ENCODE measurements at regions not wholly inside any gene's neighbourhood (a gene's known extent, or its start where the extent isn't known, plus 50 kb on each side); places are given as distances from the start of the nearest gene placed in this dataset.

- DNase-seq (ENCODE audit: low read depth) = no peak
- no peak overlapping the region for H3K4me3 ChIP-seq (ENCODE audit: low read length)
- no peak for TF ChIP-seq CTCF (conservative IDR thresholded peaks at IDR 0.05; ENCODE audit: low read depth, low read length)
Measured at GRCh38 chr15:98051734-98052133, 91.2 kb downstream of the ARRDC4 start.

- DNase-seq (ENCODE audit: low read depth) = no peak
- TF ChIP-seq CTCF (conservative IDR thresholded peaks at IDR 0.05; ENCODE audit: low read depth, low read length) = no peak
- no peak overlapping the region for H3K4me3 ChIP-seq (ENCODE audit: low read length)
Measured at GRCh38 chr15:98057453-98057852, 97.0 kb downstream of the ARRDC4 start.

- DNase-seq (ENCODE audit: low read depth) = no peak
- TF ChIP-seq CTCF (conservative IDR thresholded peaks at IDR 0.05; ENCODE audit: low read depth, low read length) = no peak
- no peak overlapping the region for H3K4me3 ChIP-seq (ENCODE audit: low read length)
Measured at GRCh38 chr15:98062869-98063268, 102.4 kb downstream of the ARRDC4 start.

- DNase-seq (ENCODE audit: low read depth) = no peak
- TF ChIP-seq CTCF (conservative IDR thresholded peaks at IDR 0.05; ENCODE audit: low read depth, low read length) = no peak
- H3K4me3 ChIP-seq (ENCODE audit: low read length) = no peak overlapping the region
Measured at GRCh38 chr15:98063315-98063714, 102.8 kb downstream of the ARRDC4 start.

- TF ChIP-seq CTCF (conservative IDR thresholded peaks at IDR 0.05; ENCODE audit: low read depth, low read length) = no peak
- DNase-seq (ENCODE audit: low read depth) = no peak
- no peak overlapping the region for H3K4me3 ChIP-seq (ENCODE audit: low read length)
Measured at GRCh38 chr15:98063871-98064270, 103.4 kb downstream of the ARRDC4 start.

- no peak for DNase-seq (ENCODE audit: low read depth)
- TF ChIP-seq CTCF (conservative IDR thresholded peaks at IDR 0.05; ENCODE audit: low read depth, low read length) = no peak
- H3K4me3 ChIP-seq (ENCODE audit: low read length) = no peak overlapping the region
Measured at GRCh38 chr15:98067339-98067738, 106.8 kb downstream of the ARRDC4 start.

- TF ChIP-seq CTCF (conservative IDR thresholded peaks at IDR 0.05; ENCODE audit: low read depth, low read length) = no peak
- no peak for DNase-seq (ENCODE audit: low read depth)
Measured at GRCh38 chr15:98069256-98069655, 108.8 kb downstream of the ARRDC4 start.

More at GRCh38 chr15:98069256-98069655, 108.8 kb downstream of the ARRDC4 start:
- H3K4me3 ChIP-seq (ENCODE audit: low read length) = no peak overlapping the region

Data from retinal pigment epithelial cell (primary cell).